OCI-LY7 (cell line): ENCODE measurements at regions not wholly inside any gene's neighbourhood (a gene's known extent, or its start where the extent isn't known, plus 50 kb on each side); places are given as distances from the start of the nearest gene placed in this dataset.
"Not testable (repeated sequence)": the region's sequence is repeated elsewhere in the genome, so short reads cannot be mapped to it uniquely, and the experiment has no call there.

Experiments used
- BruUV-seq: library from RNA; stranded (reverse); fragments of 400-500 nt; replicated peaks from 2 replicates; lab custom pipeline; 2021; lab: Mats Ljungman, UMichigan
- CTCF ChIA-PET: fragments of 300-600 bp; sonication (Branson Sonifier 250); formaldehyde crosslinking; loops from one replicate; lab custom pipeline; 2022; ENCODE audit warnings: antibody characterized with exemption; ENCODE audit not compliant: unreplicated experiment; lab: Charles Lee
- POLR2A ChIA-PET: fragments of 300-600 bp; sonication (Branson Sonifier 250); formaldehyde crosslinking; loops from one replicate; lab custom pipeline; 2022; ENCODE audit warnings: antibody characterized with exemption; lab: Charles Lee
- DNase-seq: peaks from one replicate; pipeline ENCODE4 v3.0.0-alpha.2; 2015; ENCODE audit warnings: low spot score
- H2AFZ ChIP-seq: fragments of 200-600 bp; sonication (generic), shearing (Covaris generic); 2 replicates; pipeline ENCODE4 v1.6.1; 2014; ENCODE audit warnings: mild to moderate bottlenecking, antibody characterized with exemption, low read length, moderate library complexity
- H3K27ac ChIP-seq: fragments of 200-600 bp; sonication (generic); 2 replicates; pipeline ENCODE4 v1.5.1; 2014; ENCODE audit warnings: mixed run types, low read depth, mild to moderate bottlenecking, moderate library complexity, low read length, inconsistent platforms; ENCODE audit not compliant: poor library complexity, severe bottlenecking
- H3K36me3 ChIP-seq: fragments of 200-600 bp; sonication (generic); 2 replicates; pipeline ENCODE4 v1.6.1; 2014; ENCODE audit warnings: mild to moderate bottlenecking, antibody characterized with exemption, low read length, moderate library complexity, mixed read lengths; ENCODE audit not compliant: insufficient read depth
- H3K4me1 ChIP-seq: fragments of 200-600 bp; sonication (generic); 2 replicates; pipeline ENCODE4 v1.5.1; 2014; ENCODE audit warnings: mild to moderate bottlenecking, low read length; ENCODE audit not compliant: insufficient read depth, poor library complexity, severe bottlenecking
- H3K4me2 ChIP-seq: fragments of 200-600 bp; sonication (generic); 2 replicates; pipeline ENCODE4 v1.6.1; 2014; ENCODE audit warnings: mild to moderate bottlenecking, low read length
- H3K4me3 ChIP-seq: fragments of 200-600 bp; sonication (generic); 2 replicates; pipeline ENCODE4 v1.5.1; 2014; ENCODE audit warnings: mild to moderate bottlenecking, low read depth, low read length; ENCODE audit not compliant: poor library complexity, severe bottlenecking
- H3K79me2 ChIP-seq: fragments of 200-600 bp; sonication (generic); 2 replicates; pipeline ENCODE4 v1.6.1; 2016; ENCODE audit warnings: low read depth, mild to moderate bottlenecking, low read length, moderate library complexity, mixed read lengths; ENCODE audit not compliant: insufficient read depth
- H3K9me2 ChIP-seq: fragments of 200-600 bp; sonication (generic); 2 replicates; pipeline ENCODE4 v1.6.1; 2016; ENCODE audit warnings: mild to moderate bottlenecking, low read length, mixed read lengths; ENCODE audit not compliant: insufficient read depth
- H3K9me3 ChIP-seq: fragments of 200-600 bp; sonication (generic); 2 replicates; pipeline ENCODE4 v1.6.1; 2014; ENCODE audit warnings: mild to moderate bottlenecking, mixed run types, low read length, mixed read lengths
- H4K20me1 ChIP-seq: fragments of 200-600 bp; sonication (generic); 2 replicates; pipeline ENCODE4 v1.6.1; 2014; ENCODE audit warnings: mild to moderate bottlenecking, antibody characterized with exemption, low read length, moderate library complexity, mixed read lengths; ENCODE audit not compliant: insufficient read depth
- EZH2phosphoT487 ChIP-seq: fragments of 200-600 bp; sonication (generic); IDR thresholded peaks from 2 replicates; pipeline ENCODE4 v1.6.1; 2018; ENCODE audit warnings: low read depth, borderline replicate concordance, mild to moderate bottlenecking, mixed run types, antibody characterized with exemption, low read length, moderate library complexity, mixed read lengths
- intact Hi-C: fragments of 100-400 bp; cut with micrococcal nuclease; formaldehyde crosslinking; loops from one replicate; pipeline ENCODE4 v1.10.0; 2022; ENCODE audit not compliant: unreplicated experiment
- TF ChIP-seq, protein P1 (sequence below): fragments of 200-600 bp; sonication (generic); conservative IDR thresholded peaks from 2 replicates; pipeline ENCODE4 v1.5.1; 2014; ENCODE audit warnings: mild to moderate bottlenecking, antibody characterized with exemption, low read length, moderate library complexity, mixed read lengths

DNA sequence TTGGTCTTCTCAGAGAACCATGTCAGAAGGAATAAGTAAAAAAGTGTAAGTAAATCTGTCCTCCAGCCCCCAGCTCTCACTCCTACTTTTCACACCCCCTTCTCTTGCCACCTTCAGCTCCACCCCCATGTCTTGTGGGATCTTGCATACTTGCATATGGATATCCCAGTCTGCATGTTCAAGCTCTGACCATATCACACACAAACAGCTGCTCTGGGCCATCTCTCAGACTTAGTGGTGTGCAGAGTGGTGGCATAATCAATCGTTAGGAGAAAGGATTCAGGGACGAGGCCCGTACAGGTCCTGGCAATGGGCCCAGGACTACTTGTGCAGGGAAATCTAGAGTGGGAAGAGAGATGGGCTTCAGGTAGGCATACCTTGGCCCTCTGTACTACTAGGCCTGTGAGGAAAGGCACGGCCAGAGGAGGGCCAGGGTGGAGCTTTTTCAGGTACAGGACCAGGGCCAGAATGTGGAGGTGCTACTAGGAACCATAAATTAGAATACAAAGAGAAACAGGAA is 112.0 kb upstream of the SGK1 start:
- Histone ChIP-seq H2AFZ (no peak overlapping the region), H3K4me3 (no peak overlapping the region), H3K9me3 (no peaks in the 10 kb centered on the region), H3K9me2 (no peaks in the 10 kb centered on the region), H3K4me2 (no peak overlapping the region), H3K27ac (no peak overlapping the region), H3K79me2 (no peaks in the 10 kb centered on the region), H3K36me3 (no peaks in the 10 kb centered on the region), H3K4me1 (no peaks in the 10 kb centered on the region), H4K20me1 (no peaks in the 10 kb centered on the region)
- ChIA-PET POLR2A (no interaction called here), CTCF (interaction anchor here (0.7 kb wide), 1 partner anchor 337 kb away, joined by 3 read pairs; no protein-coding TSS in a partner anchor)
- TF ChIP-seq, protein P1, sequence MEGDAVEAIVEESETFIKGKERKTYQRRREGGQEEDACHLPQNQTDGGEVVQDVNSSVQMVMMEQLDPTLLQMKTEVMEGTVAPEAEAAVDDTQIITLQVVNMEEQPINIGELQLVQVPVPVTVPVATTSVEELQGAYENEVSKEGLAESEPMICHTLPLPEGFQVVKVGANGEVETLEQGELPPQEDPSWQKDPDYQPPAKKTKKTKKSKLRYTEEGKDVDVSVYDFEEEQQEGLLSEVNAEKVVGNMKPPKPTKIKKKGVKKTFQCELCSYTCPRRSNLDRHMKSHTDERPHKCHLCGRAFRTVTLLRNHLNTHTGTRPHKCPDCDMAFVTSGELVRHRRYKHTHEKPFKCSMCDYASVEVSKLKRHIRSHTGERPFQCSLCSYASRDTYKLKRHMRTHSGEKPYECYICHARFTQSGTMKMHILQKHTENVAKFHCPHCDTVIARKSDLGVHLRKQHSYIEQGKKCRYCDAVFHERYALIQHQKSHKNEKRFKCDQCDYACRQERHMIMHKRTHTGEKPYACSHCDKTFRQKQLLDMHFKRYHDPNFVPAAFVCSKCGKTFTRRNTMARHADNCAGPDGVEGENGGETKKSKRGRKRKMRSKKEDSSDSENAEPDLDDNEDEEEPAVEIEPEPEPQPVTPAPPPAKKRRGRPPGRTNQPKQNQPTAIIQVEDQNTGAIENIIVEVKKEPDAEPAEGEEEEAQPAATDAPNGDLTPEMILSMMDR = no peak
- no peak for DNase-seq
- BruUV-seq = no TSS peak
- intact Hi-C loops = no loop called here

DNA sequence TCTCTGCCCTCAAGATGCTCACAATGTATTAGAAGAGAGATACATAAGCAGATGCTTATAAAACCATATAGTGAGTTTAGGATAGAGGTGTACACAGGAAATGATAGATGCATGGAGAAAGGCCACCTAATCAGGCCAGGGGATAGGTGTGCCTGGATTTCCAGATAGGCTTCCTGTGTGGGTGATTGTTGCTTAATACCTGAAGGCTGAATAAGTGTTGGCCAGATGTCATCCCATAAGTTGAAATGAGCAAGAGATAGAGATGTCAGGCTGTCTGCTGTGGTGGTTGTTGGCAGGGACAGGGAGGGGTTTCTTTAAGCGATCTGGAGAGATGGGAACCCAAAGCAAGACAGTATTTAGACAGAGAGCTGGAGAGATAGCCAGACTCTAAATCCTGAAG is 109.8 kb upstream of the SGK1 start:
- Histone ChIP-seq H3K27ac (no peak overlapping the region), H4K20me1 (no peaks in the 10 kb centered on the region), H3K9me2 (no peaks in the 10 kb centered on the region), H3K9me3 (no peaks in the 10 kb centered on the region), H3K4me3 (no peak overlapping the region), H2AFZ (no peak overlapping the region), H3K36me3 (no peaks in the 10 kb centered on the region), H3K4me1 (no peaks in the 10 kb centered on the region), H3K79me2 (no peaks in the 10 kb centered on the region), H3K4me2 (no peak overlapping the region)
- POLR2A ChIA-PET = interaction anchor here (0.7 kb wide), 1 partner anchor 47 kb away, joined by 3 read pairs; no protein-coding TSS in a partner anchor
- no peak for DNase-seq
- intact Hi-C loops = no loop called here
- CTCF ChIA-PET = no interaction called here
- no TSS peak for BruUV-seq
- TF ChIP-seq, protein P1 = no peak
- no peak for TF ChIP-seq EZH2phosphoT487

DNA sequence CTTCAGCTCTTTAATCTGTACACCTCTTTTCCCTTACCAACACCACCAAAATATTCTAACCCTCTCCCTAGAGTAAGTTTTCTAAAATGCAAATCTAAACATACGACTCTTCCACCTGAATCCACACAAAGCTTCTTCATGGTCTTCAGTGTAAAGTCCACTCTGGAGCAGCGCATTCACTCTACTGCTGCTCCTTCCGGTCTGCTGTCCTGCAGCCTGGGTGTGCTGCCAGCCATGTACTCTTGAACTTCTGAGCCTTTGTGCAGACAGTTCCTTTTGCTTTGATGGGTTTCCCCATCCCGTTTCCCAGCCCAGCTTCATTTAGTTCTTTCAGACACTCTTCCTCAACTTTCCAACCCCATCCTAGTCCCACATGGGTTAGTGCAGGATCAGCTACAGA is 108.7 kb upstream of the SGK1 start:
- ChIA-PET POLR2A (interaction anchor here (1.1 to 1.5 kb wide), 3 partner anchors 11 to 23 kb away, joined by 4 to 5 read pairs (median 4); no protein-coding TSS in a partner anchor), CTCF (no interaction called here)
- Histone ChIP-seq H3K4me2 (no peak overlapping the region), H3K36me3 (no peaks in the 10 kb centered on the region), H2AFZ (no peak overlapping the region), H3K79me2 (no peaks in the 10 kb centered on the region), H3K9me3 (no peaks in the 10 kb centered on the region), H4K20me1 (no peaks in the 10 kb centered on the region), H3K9me2 (no peaks in the 10 kb centered on the region), H3K27ac (no peak overlapping the region), H3K4me3 (no peak overlapping the region), H3K4me1 (no peaks in the 10 kb centered on the region)
- TF ChIP-seq, protein P1 = no peak
- no peak for TF ChIP-seq EZH2phosphoT487
- intact Hi-C loops = no loop called here
- BruUV-seq = no TSS peak
- no peak for DNase-seq

DNA sequence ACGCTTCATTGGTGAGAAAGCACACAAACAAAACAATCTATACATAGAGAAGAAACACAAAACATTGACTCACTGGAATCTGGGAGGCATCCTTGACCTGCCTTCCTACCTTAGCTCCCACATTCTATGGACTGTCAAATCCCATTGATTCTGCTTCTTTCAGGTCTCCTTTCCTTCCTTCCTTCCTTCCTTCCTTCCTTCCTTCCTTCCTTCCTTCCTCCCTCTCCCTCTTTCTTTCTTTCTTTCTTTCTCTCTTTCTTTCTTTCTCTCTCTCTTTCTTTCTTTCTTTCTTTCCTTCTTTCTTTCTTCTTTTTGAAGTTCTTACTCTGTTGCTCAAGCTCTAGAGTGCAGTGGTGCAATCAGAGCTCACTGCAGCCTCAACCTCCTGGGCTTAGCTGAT is 108.0 kb upstream of the SGK1 start:
- DNase-seq, H3K79me2 ChIP-seq, H3K4me1 ChIP-seq, H2AFZ ChIP-seq, H4K20me1 ChIP-seq, H3K36me3 ChIP-seq, H3K4me3 ChIP-seq, H3K9me3 ChIP-seq, H3K9me2 ChIP-seq, H3K4me2 ChIP-seq, CTCF ChIA-PET, H3K27ac ChIP-seq, BruUV-seq, intact Hi-C loops: not testable (repeated sequence)
- POLR2A ChIA-PET = interaction anchor here (1.1 to 1.5 kb wide), 3 partner anchors 11 to 22 kb away, joined by 4 to 5 read pairs (median 4); no protein-coding TSS in a partner anchor
